Esophagus (tissue), 2 donors: ENCODE measurements at regions not wholly inside any gene's neighbourhood (a gene's known extent, or its start where the extent isn't known, plus 50 kb on each side); places are given as distances from the start of the nearest gene placed in this dataset.
"Not testable (repeated sequence)": the region's sequence is repeated elsewhere in the genome, so short reads cannot be mapped to it uniquely, and the experiment has no call there.

ENCODE experiments used
- H3K27ac ChIP-seq, 2 donors: one replicate each; pipeline ENCODE4 v1.5.1; 2013; ENCODE audit warnings: low read depth in 2 of 2, mild to moderate bottlenecking in 2 of 2, inconsistent platforms in 1 of 2, low read length in 1 of 2, moderate library complexity in 1 of 2
- H3K27me3 ChIP-seq, 2 donors: one replicate each; pipeline ENCODE4 v1.6.1; 2013; ENCODE audit warnings: low read length in 2 of 2, control low read depth in 1 of 2, mild to moderate bottlenecking in 1 of 2; ENCODE audit not compliant: insufficient read depth in 2 of 2, control insufficient read depth in 1 of 2
- H3K36me3 ChIP-seq, 2 donors: one replicate each; pipeline ENCODE4 v1.6.1; 2013; ENCODE audit warnings: low read length in 1 of 2; ENCODE audit not compliant: control insufficient read depth in 2 of 2, insufficient read depth in 2 of 2
- H3K4me1 ChIP-seq, 2 donors: one replicate each; pipeline ENCODE4 v1.6.1; 2013; ENCODE audit warnings: low read length in 1 of 2; ENCODE audit not compliant: control insufficient read depth in 2 of 2, insufficient read depth in 2 of 2
- H3K4me3 ChIP-seq, 2 donors: one replicate each; pipeline ENCODE4 v1.5.1; 2013; ENCODE audit warnings: low read length in 2 of 2, mild to moderate bottlenecking in 2 of 2, low read depth in 1 of 2, moderate library complexity in 1 of 2
- H3K9me3 ChIP-seq, 2 donors: one replicate each; pipeline ENCODE4 v1.6.1; 2013; ENCODE audit warnings: mild to moderate bottlenecking in 2 of 2, low read depth in 1 of 2, low read length in 1 of 2, moderate library complexity in 1 of 2; ENCODE audit not compliant: control insufficient read depth in 2 of 2, insufficient read depth in 1 of 2
- WGBS, 2 donors: extraction: QIAGEN DNeasy Blood & Tissue Kit; methylation state at CpG; one replicate each; pipeline ENCODE4 v1.1.7; 2013; 5-methylcytosine and 5-hydroxymethylcytosine counted together
- donor health status: healthy with polysubstance abuse.
- donor health status: Bipolar disorder and iron deficiency.

GRCh38 chr9:81014945-81015344 lies 674.4 kb downstream of the TLE1 start:
- not testable (repeated sequence) for H3K27me3 ChIP-seq, H3K27ac ChIP-seq, H3K36me3 ChIP-seq, H3K9me3 ChIP-seq, H3K4me1 ChIP-seq, H3K4me3 ChIP-seq
- 64 to 82% methylated on average over 5 of the region's 6 CpGs for WGBS, 2 donors

GRCh38 chr9:81013191-81013590 lies 676.2 kb downstream of the TLE1 start:
- not testable (repeated sequence) for H3K4me1 ChIP-seq, H3K27ac ChIP-seq, H3K27me3 ChIP-seq, H3K36me3 ChIP-seq, H3K4me3 ChIP-seq, H3K9me3 ChIP-seq
- WGBS, 2 donors: 61 to 75% methylated on average over 3 of the region's 3 CpGs

- H3K27ac ChIP-seq: no peak overlapping the region
- H3K4me1 ChIP-seq: no peaks in the 10 kb centered on the region
- H3K27me3 ChIP-seq: no peaks in the 10 kb centered on the region
- H3K36me3 ChIP-seq: no peaks in the 10 kb centered on the region
- no peak overlapping the region for H3K4me3 ChIP-seq
- no peaks in the 10 kb centered on the region for H3K9me3 ChIP-seq
These were observed 686.4 kb downstream of the TLE1 start for GRCh38 chr9:81002906-81003305.

GRCh38 chr9:81002242-81002641 lies 687.1 kb downstream of the TLE1 start:
- Histone ChIP-seq H3K36me3 (no peaks in the 10 kb centered on the region), H3K4me1 (no peaks in the 10 kb centered on the region), H3K4me3 (no peak overlapping the region), H3K27ac (no peak overlapping the region), H3K27me3 (no peaks in the 10 kb centered on the region), H3K9me3 (no peaks in the 10 kb centered on the region)
- 38 to 41% methylated on average over 3 of the region's 3 CpGs for WGBS, 2 donors

- 63 to 73% methylated on average over 4 of the region's 4 CpGs for WGBS, 2 donors
- Histone ChIP-seq H3K36me3 (no peaks in the 10 kb centered on the region), H3K4me1 (no peaks in the 10 kb centered on the region), H3K27me3 (no peaks in the 10 kb centered on the region), H3K4me3 (no peak overlapping the region), H3K9me3 (no peaks in the 10 kb centered on the region), H3K27ac (no peak overlapping the region)
These were observed 693.6 kb downstream of the TLE1 start for GRCh38 chr9:80995759-80996158.

GRCh38 chr9:80994892-80995291 lies 694.5 kb downstream of the TLE1 start:
- no peak overlapping the region for H3K4me3 ChIP-seq
- no peaks in the 10 kb centered on the region for H3K36me3 ChIP-seq
- no peaks in the 10 kb centered on the region for H3K27me3 ChIP-seq
- no peaks in the 10 kb centered on the region for H3K9me3 ChIP-seq
- no peaks in the 10 kb centered on the region for H3K4me1 ChIP-seq
- no peak overlapping the region for H3K27ac ChIP-seq
- WGBS, 2 donors: 82 to 88% methylated on average over 4 of the region's 4 CpGs

- not testable (repeated sequence) for H3K36me3 ChIP-seq, H3K27me3 ChIP-seq, H3K4me1 ChIP-seq, H3K9me3 ChIP-seq, H3K27ac ChIP-seq, H3K4me3 ChIP-seq
- 93% methylated on average over 10 of the region's 10 CpGs for WGBS, 2 donors
These were observed 703.8 kb downstream of the TLE1 start for GRCh38 chr9:80985595-80985994.

- Histone ChIP-seq H3K36me3 (no peaks in the 10 kb centered on the region), H3K27ac (no peak overlapping the region), H3K27me3 (no peaks in the 10 kb centered on the region), H3K9me3 (no peaks in the 10 kb centered on the region), H3K4me1 (no peaks in the 10 kb centered on the region), H3K4me3 (no peak overlapping the region)
- WGBS, 2 donors: 57 to 82% methylated on average over 3 of the region's 3 CpGs
These were observed 712.9 kb downstream of the TLE1 start for GRCh38 chr9:80976403-80976802.

- WGBS, 2 donors: 75 to 76% methylated on average over 2 of the region's 2 CpGs
- not testable (repeated sequence) for H3K9me3 ChIP-seq, H3K27me3 ChIP-seq
These were observed 719.0 kb downstream of the TLE1 start for GRCh38 chr9:80970377-80970776.

GRCh38 chr9:80968611-80969010 lies 720.7 kb downstream of the TLE1 start:
- no peaks in the 10 kb centered on the region for H3K36me3 ChIP-seq
- WGBS, 2 donors: 82 to 97% methylated on average over 1 of the region's 1 CpG
- no peaks in the 10 kb centered on the region for H3K4me1 ChIP-seq
- no peaks in the 10 kb centered on the region for H3K9me3 ChIP-seq
- H3K27ac ChIP-seq: no peak overlapping the region
- no peaks in the 10 kb centered on the region for H3K27me3 ChIP-seq
- no peak overlapping the region for H3K4me3 ChIP-seq

More at GRCh38 chr9:80970377-80970776, 719.0 kb downstream of the TLE1 start:
- H3K27ac ChIP-seq, H3K4me1 ChIP-seq, H3K36me3 ChIP-seq, H3K4me3 ChIP-seq: not testable (repeated sequence)
